ENCODE measurements at regions not wholly inside any gene's neighbourhood (a gene's known extent, or its start where the extent isn't known, plus 50 kb on each side); places are given as distances from the start of the nearest gene placed in this dataset.

GRCh38 chr2:129301431-129301913 lies 678.0 kb upstream of the RAB6C start:
- no peak for DNase-seq (ENCODE audit: low read depth)

- DNase-seq (ENCODE audit: low read depth): no peak
Measured at GRCh38 chr2:129302106-129302505, 677.4 kb upstream of the RAB6C start.

- no peak for DNase-seq (ENCODE audit: low read depth)
Measured at GRCh38 chr2:129302561-129303183, 676.8 kb upstream of the RAB6C start.

GRCh38 chr2:129314120-129314519 lies 665.3 kb upstream of the RAB6C start:
- no peak for DNase-seq (ENCODE audit: low read depth)

GRCh38 chr2:129318581-129319421 lies 660.7 kb upstream of the RAB6C start:
- DNase-seq (ENCODE audit: low read depth): no peak

GRCh38 chr2:129319422-129319717 lies 660.1 kb upstream of the RAB6C start:
- no peak for DNase-seq (ENCODE audit: low read depth)

- DNase-seq (ENCODE audit: low read depth): no peak
Measured at GRCh38 chr2:129320288-129320687, 659.2 kb upstream of the RAB6C start.

- no peak for DNase-seq (ENCODE audit: low read depth)
Measured at GRCh38 chr2:129324349-129324748, 655.1 kb upstream of the RAB6C start.

GRCh38 chr2:129325151-129325550 lies 654.3 kb upstream of the RAB6C start:
- no peak for DNase-seq (ENCODE audit: low read depth)

- DNase-seq (ENCODE audit: low read depth): no peak
Measured at GRCh38 chr2:129329574-129329973, 649.9 kb upstream of the RAB6C start.

GRCh38 chr2:129330504-129330903 lies 649.0 kb upstream of the RAB6C start:
- no peak for DNase-seq (ENCODE audit: low read depth)

GRCh38 chr2:129331638-129332037 lies 647.8 kb upstream of the RAB6C start:
- no peak for DNase-seq (ENCODE audit: low read depth)

- no peak for DNase-seq (ENCODE audit: low read depth)
Measured at GRCh38 chr2:129334128-129334527, 645.3 kb upstream of the RAB6C start.

- no peak for DNase-seq (ENCODE audit: low read depth)
Measured at GRCh38 chr2:129334696-129335410, 644.6 kb upstream of the RAB6C start.

GRCh38 chr2:129336276-129336675 lies 643.2 kb upstream of the RAB6C start:
- DNase-seq (ENCODE audit: low read depth): no peak

GRCh38 chr2:129337076-129337475 lies 642.4 kb upstream of the RAB6C start:
- DNase-seq (ENCODE audit: low read depth): no peak

GRCh38 chr2:129345540-129345939 lies 633.9 kb upstream of the RAB6C start:
- no peak for DNase-seq (ENCODE audit: low read depth)

GRCh38 chr2:129347486-129348217 lies 631.8 kb upstream of the RAB6C start:
- DNase-seq (ENCODE audit: low read depth): no peak

GRCh38 chr2:129354631-129355030 lies 624.8 kb upstream of the RAB6C start:
- no peak for DNase-seq (ENCODE audit: low read depth)

- DNase-seq (ENCODE audit: low read depth): no peak
Measured at GRCh38 chr2:129361688-129362087, 617.8 kb upstream of the RAB6C start.

- DNase-seq (ENCODE audit: low read depth): no peak
Measured at GRCh38 chr2:129366263-129366662, 613.2 kb upstream of the RAB6C start.

- DNase-seq (ENCODE audit: low read depth): no peak
Measured at GRCh38 chr2:129367107-129367506, 612.4 kb upstream of the RAB6C start.
